Stimulated activated CD8-positive, alpha-beta memory T cell treated with anti-CD3 and anti-CD28 coated beads, Interleukin-7, amount 100 ng/mL, for 48 hours (primary cell): ENCODE measurements at regions not wholly inside any gene's neighbourhood (a gene's known extent, or its start where the extent isn't known, plus 50 kb on each side); places are given as distances from the start of the nearest gene placed in this dataset.
"Not testable (repeated sequence)": the region's sequence is repeated elsewhere in the genome, so short reads cannot be mapped to it uniquely, and the experiment has no call there.

Experiments
- DNase-seq, 2 donors: peaks; one replicate each; pipeline ENCODE4 v3.0.0-alpha.2; 2020; ENCODE audit warnings: low read depth in 1 of 2; ENCODE audit errors: extremely low read depth in 1 of 2

DNA sequence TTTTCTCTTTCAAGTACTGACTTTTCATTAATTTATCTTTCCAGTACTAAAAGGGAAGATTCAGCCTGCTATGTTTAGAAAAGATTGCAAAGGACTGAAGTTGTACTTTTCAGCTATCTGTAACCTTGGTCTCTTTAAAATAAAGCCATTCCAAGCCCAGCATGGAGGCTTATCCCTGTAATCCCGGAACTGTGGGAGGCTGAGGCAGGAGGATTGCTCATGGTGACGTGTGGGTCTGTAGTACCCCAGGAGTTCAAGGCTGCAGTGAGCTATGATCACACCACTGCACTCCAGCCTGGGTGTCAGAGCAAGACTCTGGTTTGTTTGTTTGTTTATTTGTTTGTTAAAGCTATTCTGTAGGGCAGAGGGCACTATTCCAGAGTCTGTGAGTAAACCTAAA lies 50.6 kb upstream of the TMEM170B start:
- no peak for DNase-seq

DNA sequence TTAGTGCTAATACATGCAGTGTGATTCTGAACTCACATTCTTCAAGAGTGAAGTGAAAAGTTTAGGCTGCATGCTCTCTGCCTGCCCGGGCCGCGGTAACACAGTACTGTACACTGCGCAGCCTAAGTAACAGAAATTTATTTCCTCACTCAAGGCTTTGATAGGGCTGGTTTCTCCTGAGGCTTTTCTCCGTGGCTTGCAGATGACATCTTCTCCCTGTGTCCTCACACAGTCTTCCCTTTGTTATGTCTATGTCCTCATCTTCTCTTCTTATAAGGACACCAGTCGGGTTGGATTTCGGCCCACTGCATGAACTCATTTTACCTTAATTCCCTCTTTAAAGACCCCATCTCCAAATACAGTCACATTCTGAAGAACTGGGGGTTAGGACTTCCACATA lies 51.1 kb upstream of the TMEM170B start:
- no peak for DNase-seq

DNA sequence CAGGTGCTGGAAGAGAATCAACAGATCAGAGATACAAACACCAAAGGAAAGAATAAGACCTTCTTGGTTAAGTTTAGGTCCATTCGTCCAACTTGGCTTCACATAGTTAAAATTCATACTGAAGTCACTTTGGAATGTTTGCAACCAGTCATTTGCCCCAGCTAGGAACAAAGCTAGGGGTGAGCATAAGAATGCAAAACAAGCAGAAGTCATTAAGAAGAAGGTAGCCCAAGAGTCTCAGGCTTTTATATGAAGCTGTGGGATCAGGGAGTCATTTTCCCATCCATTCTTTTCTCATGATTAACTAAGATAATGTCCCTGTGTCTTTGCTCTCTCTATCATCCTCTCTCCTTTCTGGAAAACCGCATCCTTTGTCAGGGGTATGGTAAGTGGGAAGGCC lies 51.5 kb upstream of the TMEM170B start:
- DNase-seq, result no peak

DNA sequence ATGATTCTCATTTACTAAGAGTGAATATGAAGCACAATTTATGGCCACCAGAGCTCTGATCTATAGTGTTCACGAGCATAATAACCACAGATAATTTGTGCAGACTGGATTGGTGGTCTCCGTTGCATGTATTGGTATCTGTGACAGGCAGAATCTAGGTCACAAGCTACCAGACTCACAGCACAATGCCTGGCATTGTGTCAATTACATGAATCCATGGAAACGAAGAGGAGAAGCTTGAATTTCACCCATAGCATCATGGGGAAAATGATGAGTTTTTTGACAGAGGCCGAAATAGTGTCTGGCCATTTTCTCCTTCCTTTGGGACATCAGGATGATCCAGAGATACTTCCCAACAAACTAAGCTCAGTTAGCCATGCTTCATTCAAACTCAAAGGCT lies 52.3 kb upstream of the TMEM170B start:
- no peak for DNase-seq

DNA sequence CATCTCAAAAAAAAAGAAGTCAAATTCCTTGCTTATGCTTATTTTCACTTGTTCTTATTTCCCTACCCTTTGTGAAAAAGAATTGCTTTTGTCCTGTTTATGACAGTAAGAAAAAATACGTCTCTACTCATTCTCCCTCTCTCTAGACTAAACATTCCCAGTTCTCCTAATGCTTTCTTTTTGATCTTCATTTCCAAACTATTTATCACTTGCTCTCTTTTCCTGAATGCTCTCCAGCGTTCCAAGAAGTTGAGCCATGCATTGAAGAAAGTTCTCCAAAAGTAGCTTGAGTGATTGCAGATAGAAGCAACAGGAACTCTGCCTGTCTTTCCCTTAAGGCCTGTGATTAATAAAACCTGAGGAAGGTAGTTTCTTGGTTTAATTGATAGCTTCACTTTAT lies 53.1 kb upstream of the TMEM170B start:
- no peak for DNase-seq

DNA sequence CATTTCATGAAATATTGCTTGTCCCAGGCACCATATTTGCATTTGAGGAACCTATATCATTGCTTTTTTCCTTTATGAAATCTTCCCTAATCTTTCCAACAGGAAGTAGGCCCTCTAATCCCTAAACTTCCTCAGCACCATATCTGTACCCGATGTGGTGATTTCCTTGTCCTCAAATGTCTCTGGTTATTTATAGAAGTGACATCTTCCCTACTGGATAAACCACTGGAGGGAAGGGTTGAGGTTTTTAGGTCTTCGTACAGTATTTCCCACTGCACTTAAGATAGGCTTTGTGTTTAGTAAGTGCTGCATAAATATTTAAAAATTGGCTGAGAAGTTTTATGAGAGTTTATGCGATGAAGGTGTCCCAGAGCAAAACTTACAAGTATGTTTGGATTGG lies 54.9 kb upstream of the TMEM170B start:
- DNase-seq, result no peak

DNA sequence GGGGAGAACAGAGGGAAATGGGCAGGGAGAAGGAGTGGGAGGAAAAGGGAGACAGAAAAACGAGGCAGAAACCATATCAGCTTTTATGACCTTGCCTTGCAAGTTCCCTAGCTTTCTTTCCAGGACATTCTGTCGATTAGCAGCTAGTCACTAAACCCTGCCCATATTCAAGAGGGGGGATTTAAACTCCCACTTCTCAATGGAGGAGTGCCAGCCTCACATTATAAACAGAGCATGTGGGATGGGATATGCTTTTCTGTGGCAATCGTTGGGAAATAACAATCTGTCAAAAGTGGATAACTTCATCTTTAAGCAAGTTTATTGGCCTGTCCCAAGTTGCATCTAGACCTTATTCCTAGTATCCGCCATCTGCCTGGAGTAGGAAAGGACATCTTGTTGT lies 57.0 kb upstream of the TMEM170B start:
- DNase-seq, result no peak

DNA sequence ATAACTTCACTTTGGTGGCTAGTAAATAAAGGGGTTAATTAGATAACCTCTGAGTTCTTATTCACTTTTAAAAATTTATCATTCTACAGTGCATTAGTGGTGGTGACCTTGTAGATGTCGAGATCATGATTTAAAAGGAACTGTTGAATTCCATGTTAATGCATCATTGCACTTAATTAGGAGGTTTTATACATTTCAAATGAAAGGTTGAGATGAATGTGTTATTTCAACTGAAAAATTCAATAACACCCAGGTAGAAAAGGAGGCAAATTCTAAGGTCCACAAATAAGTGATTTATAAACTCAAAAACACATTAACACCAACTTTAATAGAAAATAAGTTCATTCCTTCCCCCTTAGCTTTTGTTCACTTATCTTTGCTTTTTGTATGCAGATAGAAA lies 58.3 kb upstream of the TMEM170B start:
- no peak for DNase-seq

DNA sequence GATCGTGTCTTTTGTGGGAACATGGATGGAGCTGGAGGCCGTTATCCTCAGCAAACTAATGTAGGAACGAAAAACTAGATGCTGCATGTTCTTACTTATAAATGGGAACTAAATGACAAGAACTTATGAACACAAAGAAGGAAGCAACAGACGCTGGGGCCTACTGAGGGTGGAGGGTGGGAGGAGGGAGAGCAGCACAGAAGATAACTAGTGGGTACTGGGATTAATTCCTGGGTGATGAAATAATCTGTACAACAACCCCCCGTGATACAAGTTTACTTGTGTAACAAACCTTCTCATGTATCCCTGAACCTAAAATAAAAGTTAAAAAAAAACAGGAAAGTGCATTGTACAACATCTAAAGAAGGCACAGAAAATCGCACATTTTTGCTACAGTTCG lies 59.0 kb upstream of the TMEM170B start:
- DNase-seq, result no peak

DNA sequence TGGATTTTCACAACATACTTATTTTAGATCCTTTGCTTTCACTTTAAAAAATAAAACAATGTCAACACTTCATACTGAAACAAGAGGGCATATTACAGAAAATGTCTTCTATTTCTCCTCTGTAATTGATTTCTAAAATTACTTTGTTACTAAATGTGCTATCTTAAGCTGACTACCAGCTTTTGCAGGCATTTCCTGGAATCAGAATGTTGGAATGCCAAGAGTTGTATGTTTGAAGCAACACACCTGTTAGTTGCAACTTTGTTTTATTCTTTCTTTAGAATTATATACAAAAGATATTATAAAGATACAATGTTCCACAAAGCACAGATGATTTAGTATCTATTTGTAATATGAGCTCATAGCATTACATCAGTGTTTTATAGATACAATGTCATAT lies 62.5 kb upstream of the TMEM170B start:
- DNase-seq, result no peak

DNA sequence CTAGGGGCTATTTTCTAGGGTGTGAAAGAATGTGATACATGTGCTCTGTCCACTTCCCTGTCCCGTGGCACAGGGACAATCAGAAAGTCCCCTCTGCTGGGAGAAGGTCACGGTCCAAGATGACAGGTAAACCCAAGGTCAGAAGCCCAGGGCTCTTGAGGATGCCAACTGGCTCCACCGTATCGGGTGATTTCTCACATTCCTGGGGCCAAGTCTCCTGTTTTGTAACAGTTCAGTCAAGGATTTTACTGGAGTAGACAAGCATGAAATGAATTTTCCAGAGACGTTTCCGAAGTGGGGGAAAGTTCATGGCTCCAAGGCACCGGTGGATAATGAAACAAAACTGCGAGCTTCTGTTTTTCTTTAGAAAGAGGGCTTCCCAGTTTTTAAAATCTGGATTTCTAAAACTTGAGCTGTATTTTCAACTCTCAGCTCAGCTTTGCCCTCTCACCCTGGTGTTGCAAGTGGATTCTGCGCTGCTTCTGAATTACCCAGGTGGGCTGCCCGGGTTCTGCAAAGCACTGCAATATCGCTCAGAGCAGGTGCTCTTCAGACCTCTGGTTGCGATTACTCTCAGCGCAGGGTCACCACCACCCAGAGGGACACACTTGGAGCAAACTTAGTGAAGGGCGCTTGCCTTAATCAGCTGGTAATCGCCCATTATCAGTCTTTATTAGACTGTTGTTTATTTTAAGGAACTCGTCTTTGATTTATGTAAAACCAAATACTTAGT lies 64.4 kb upstream of the TMEM170B start:
- DNase-seq, result no peak

DNA sequence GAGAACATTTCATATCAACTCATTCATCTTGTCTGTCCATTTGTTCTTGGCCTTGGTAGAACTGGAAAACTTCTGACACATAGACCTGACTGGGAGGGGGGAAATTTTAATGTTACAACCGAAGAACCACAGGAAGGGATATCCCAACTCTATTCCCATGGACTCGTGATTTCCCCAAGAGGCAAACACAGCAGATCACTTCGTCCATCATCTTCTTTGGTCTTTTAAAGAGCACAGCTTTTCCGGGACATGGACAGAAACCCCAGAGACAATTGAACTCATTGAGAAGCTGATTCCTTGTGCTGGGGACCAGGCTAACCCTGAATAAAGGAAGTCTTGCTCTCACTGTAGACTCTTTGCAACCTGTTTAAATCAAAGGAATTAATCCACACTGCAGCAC lies 66.3 kb upstream of the TMEM170B start:
- DNase-seq, result no peak

DNA sequence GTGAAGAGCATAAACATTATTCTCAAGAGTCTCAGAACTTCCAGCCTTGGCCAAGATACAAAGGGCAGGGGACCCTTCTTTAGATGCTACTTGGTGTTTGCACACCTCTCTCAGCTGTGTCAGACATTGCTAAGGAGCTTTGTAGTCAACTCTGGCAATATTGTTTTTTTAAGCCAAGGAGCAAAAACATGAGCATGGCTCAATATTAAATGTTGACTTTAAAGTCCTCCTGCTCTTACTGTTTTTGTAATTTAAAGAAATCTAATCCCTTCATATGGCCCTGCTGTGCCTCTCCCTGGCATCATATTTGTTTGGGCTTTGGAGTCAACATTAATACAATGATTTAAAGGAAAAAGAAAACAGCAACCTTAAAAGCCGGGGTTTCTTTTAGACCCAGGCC lies 67.9 kb upstream of the TMEM170B start:
- DNase-seq, result no peak

DNA sequence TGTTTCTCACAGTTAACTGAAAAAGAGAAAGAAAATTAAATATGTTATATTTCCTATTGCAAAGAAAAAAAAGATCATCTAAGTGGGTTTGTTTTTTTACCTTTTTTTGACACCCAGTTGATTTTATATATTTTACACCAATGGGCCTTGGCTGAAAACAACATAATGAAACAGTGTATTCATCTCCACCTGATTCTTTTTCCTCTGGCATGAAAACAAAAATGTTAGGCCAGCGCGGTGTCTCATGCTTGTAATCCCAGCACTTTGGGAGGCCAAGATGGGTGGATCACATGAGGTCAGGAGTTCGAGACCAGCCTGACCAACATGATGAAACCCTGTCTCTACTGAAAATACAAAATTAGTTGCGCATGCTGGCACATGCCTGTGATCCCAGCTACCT lies 69.3 kb upstream of the TMEM170B start:
- DNase-seq, result not testable (repeated sequence)

DNA sequence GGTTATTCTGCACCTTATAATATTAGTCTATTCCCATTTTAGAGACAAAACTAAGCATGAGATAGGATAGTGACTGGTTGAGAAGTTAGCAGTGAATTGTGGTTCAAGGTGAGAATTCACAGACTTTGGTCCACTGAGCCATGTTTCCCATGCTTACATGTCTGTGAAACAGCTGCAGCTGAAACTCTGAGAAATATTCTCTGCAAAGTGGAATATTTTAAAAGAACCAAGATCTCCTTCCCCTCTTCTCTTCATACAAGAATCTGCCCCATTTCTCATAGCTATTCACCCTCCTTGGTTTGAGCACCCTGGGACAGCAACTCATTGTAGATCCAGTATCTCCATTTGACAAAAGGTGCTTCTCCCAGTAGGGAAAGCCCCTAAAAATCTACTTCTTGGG lies 70.2 kb upstream of the TMEM170B start:
- no peak for DNase-seq

DNA sequence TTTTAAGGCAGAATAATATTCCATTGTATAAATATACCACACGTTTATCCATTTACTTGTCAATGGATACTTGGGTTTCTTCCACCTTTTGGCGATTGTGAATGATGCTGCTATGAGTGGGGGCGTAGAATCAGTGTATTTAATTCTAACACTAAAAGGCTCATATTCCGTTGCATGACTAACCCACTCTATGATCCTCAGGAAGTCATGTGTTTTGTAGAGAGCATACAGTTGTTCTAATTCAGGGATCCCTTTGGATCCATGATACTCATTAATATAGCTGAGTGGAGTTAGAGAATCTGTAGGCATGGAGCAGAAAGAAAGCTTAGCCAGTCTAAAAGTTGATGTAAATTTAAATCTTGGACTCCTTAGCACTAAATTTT lies 74.2 kb upstream of the TMEM170B start:
- DNase-seq, result no peak

DNA sequence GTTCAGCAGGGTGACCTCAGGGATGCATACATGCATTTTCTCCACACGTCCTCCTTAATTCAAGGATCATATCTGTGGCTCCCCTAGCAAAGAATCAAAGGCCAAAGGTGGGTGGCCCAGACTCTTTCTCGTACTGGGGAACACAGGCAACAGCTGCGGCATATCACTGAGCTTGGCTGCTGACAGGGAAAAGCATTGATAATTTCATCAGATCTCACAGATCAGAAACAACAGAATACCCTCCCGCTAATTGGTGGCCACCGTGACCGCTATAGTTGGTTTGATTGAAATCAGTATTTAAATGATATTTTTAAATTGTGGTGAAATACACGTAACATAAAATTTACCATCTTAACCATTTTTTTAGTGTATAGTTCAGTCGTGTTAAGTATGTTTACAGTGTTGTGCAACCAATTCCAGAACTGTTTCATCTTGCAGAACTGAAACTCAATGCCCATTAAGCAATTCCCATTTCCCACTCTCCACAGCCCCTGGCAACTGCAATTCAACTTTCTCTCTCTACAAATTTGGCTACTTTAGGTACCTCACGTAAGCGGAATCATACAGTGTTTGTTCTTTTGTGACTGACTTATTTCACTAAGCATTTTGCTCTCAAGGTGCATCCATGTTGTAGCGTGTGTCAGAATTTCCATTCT lies 74.7 kb upstream of the TMEM170B start:
- no peak for DNase-seq

DNA sequence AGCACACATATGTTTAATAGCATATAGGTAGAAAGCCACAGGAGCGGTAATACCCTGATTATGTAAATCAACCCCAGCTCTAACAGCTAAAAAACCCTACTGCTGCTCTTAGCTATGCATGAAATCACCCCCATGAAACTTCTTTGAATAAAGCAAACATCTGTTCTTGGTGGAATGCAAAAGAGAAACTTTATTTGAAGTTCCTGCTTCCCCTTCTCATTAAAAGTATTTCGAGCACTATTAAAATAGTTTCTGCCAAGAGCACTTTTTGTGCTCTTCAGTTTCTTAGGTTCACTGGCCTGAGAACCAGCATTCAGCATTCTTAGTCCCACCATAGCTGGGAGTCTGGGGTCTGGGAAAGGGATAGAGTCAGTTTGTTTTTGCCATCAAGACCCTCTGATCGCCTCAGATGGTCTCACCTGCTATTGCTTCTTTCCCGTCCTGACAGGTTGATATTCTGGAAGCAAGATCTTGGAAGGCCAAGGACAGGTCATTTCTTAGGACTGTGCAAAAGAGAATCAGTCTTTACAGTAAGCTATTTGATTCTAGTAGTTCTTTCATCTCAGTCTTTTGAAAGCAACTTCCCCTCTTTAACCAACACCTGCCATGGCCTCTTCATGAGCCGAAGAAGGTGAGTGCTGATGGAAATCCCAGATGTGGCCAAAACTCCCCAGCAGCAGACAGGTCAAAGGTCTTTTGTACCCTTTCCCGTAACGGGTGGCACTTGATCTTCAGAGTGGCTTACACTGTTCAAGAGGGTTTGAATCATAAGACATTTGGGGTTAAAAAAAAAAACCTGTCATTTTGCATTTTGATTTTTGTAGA lies 76.5 kb upstream of the TMEM170B start:
- no peak for DNase-seq

DNA sequence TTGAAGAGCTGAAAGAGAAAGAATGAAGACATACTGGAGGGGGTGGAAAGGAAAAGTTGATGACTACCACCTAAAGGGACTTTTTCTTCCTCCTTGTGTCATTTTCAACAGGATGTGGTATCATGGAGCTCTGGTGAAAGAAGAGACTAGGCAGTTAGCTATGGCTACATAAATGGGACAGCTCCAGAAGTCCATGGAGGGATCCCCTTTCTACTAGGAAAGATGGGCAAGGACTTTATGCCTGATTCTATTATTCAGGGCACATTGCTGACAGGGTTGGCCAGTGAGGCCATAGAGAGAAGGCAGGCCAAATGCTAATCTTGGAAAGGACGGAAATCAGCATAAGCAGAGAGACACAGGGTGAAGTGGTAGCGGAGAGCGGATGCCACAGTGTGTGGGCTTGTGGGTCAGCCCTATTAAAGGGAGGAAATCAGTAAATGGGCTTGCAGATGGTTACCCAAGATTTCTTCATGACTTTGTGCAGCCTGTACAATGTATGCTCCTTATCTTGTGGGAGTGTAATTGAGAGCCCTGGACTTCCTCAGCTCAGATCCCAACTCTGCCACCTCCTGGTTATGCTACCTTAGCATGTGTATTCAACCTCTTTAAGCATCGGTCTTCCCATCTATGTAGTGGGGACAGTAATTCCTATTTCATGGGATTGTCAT lies 77.4 kb upstream of the TMEM170B start:
- DNase-seq, result no peak

DNA sequence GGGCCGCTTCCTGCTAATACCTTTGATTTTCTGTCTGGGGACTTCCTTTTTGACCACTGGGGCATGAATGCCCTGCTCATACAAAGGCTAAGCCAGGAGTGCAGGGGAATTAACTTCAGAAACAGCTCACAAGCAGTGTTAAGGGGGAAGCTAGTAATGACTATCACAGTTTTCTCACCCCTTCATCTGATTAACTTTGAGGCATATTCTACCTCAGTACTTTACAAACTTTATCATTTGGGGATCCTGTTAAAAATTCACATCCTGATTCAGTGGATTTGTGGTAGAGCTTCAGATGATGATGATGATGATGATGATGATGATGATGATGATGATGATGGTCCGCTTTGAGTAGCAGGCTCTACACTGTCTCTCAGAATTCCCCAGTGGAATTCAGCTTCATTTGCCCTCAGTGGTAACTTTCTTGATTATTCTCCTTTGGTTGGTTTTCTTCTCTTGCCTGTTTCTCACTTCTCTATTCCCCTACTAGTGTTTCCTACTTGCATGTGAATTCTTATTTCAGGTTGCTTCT lies 78.4 kb upstream of the TMEM170B start:
- DNase-seq, result peak in 1 of 2 donors; percentile 17

DNA sequence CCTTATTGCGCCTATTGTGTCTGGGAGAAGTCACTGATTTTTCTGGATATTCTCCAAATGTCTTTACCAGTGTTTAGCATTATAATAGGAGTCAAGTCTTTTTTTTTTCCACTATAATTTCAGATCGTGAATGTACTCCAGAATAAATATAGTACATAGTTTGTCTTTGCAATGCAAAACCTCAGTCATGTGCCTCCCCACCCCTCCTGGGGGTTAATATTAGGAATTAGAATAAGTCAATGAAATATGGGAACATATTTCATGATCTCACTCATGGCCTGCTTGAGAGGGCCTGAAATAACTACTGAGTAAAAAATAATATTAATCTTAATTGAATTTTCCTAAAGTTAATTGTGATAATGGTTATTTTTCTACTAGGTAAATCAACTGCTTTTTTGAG lies 79.0 kb upstream of the TMEM170B start:
- no peak for DNase-seq
